CD8-positive, alpha-beta memory T cell (primary cell): ENCODE measurements at regions not wholly inside any gene's neighbourhood (a gene's known extent, or its start where the extent isn't known, plus 50 kb on each side); places are given as distances from the start of the nearest gene placed in this dataset.
A peak's percentile ranks its signal among the peaks of the same experiment; 100 is the strongest.

ENCODE experiments used
- CTCF ChIA-PET: fragments of 350-600 bp; sonication (Branson Sonifier 250); formaldehyde crosslinking; loops from one replicate; lab custom pipeline; 2021; ENCODE audit warnings: antibody characterized with exemption; lab: Charles Lee
- POLR2A ChIA-PET: fragments of 350-600 bp; sonication (Branson Sonifier 250); formaldehyde crosslinking; loops from one replicate; lab custom pipeline; 2021; ENCODE audit warnings: antibody characterized with exemption; lab: Charles Lee
- DNase-seq, 5 donors: peaks; one replicate each; pipeline versions ENCODE4 v3.0.0 to v3.0.0-alpha.2; 2020 to 2022; ENCODE audit warnings: mixed read lengths in 1 of 5
- H3K27ac ChIP-seq: one replicate; pipeline ENCODE4 v1.7.0; 2013; ENCODE audit warnings: low read depth, mild to moderate bottlenecking, low read length, moderate library complexity
- H3K27me3 ChIP-seq: 2 replicates; pipeline ENCODE4 v1.7.0; 2013; ENCODE audit warnings: low read length, mild to moderate bottlenecking; ENCODE audit not compliant: insufficient read depth, poor library complexity, severe bottlenecking
- H3K36me3 ChIP-seq: 2 replicates; pipeline ENCODE4 v1.7.0; 2013; ENCODE audit warnings: mild to moderate bottlenecking, low read length, moderate library complexity; ENCODE audit not compliant: insufficient read depth
- H3K4me1 ChIP-seq: 2 replicates; pipeline ENCODE4 v1.7.0; 2013; ENCODE audit warnings: mild to moderate bottlenecking, low read length, moderate library complexity; ENCODE audit not compliant: insufficient read depth
- H3K4me3 ChIP-seq: 2 replicates; pipeline ENCODE4 v1.7.0; 2013; ENCODE audit warnings: mild to moderate bottlenecking, low read length
- H3K9me3 ChIP-seq: 2 replicates; pipeline ENCODE4 v1.7.0; 2013; ENCODE audit warnings: mild to moderate bottlenecking, low read length
- H3K27ac Mint-ChIP-seq, 8 donors: one replicate each; pipeline ENCODE4 v1.8.0; 2020 to 2021; ENCODE audit warnings: mixed read lengths in 8 of 8, mild to moderate bottlenecking in 6 of 8, inconsistent platforms in 3 of 8, moderate library complexity in 3 of 8
- H3K27me3 Mint-ChIP-seq, 2 donors: one replicate each; pipeline ENCODE4 v1.8.0; 2020 to 2021; ENCODE audit warnings: mixed read lengths in 2 of 2, mild to moderate bottlenecking in 1 of 2, moderate library complexity in 1 of 2
- H3K36me3 Mint-ChIP-seq, 3 donors: one replicate each; pipeline ENCODE4 v1.8.0; 2020 to 2021; ENCODE audit warnings: mixed read lengths in 3 of 3, inconsistent platforms in 1 of 3, mild to moderate bottlenecking in 1 of 3
- H3K4me1 Mint-ChIP-seq, 3 donors: one replicate each; pipeline ENCODE4 v1.8.0; 2020 to 2021; ENCODE audit warnings: mixed read lengths in 3 of 3, inconsistent platforms in 1 of 3, mild to moderate bottlenecking in 1 of 3
- H3K4me3 Mint-ChIP-seq, 7 donors: one replicate each; pipeline ENCODE4 v1.8.0; 2020 to 2021; ENCODE audit warnings: mixed read lengths in 7 of 7, mild to moderate bottlenecking in 6 of 7, moderate library complexity in 4 of 7, inconsistent platforms in 2 of 7
- H3K9me3 Mint-ChIP-seq, 5 donors: one replicate each; pipeline ENCODE4 v1.8.0; 2020 to 2022; ENCODE audit warnings: mixed read lengths in 5 of 5, mild to moderate bottlenecking in 3 of 5, moderate library complexity in 2 of 5, inconsistent platforms in 1 of 5

DNA sequence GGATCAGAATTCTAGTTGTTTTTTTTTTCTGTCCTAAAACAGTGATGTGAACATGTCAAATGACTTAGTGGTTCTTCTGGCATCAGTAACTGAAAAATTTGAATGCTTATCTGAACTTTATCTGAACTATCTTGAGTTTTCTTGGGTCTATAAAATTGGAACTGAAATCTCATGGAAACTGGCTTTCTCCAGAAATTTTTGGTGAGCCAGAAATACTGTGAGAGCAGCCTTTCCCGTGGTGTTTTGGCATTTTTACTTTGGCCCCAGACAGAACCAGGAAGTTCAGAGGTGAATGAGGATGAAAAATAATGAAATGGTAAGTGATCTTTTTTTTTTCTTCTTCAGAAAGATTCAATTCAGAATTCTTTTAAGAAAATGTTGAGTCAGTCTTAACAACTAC, 89.5 kb upstream of the CCDC91 start:
- POLR2A ChIA-PET: no interaction called here

DNA sequence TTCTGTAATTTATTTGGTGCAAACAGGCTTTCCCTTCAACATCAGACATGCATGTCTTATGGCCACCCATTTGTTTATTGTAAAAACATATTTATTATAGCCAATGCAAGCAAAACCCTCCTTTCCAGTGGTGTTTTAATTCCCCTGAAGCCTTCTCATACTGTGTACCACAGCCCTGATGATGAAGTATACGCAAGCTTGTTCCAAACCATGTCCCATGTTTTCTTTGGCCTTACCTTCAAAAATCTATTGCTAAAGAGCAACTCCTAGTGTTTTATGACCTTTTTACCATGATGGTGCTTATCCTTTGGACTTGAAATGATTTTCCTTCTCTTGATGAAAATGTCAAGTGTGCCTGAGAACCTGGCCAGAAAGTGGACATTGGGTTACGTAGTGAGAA, 85.9 kb upstream of the CCDC91 start:
- peaks cover 0 to 7% (median 0%) of the 10 kb centered on the region in 5 donors for H3K9me3 Mint-ChIP-seq
- no peak overlapping the region for H3K27ac Mint-ChIP-seq
- Histone ChIP-seq H3K36me3 (no peaks in the 10 kb centered on the region), H3K4me1 (no peaks in the 10 kb centered on the region), H3K4me3 (no peak overlapping the region), H3K27me3 (no peaks in the 10 kb centered on the region), H3K27ac (no peak overlapping the region), H3K9me3 (no peaks in the 10 kb centered on the region)
- H3K4me3 Mint-ChIP-seq: no peak overlapping the region
- POLR2A ChIA-PET: no interaction called here
- CTCF ChIA-PET: no interaction called here
- peaks cover 21 to 23% (median 21%) of the 10 kb centered on the region in 3 donors for H3K4me1 Mint-ChIP-seq
- no peak for DNase-seq
- peaks cover 3 to 13% of the 10 kb centered on the region in 2 donors for H3K27me3 Mint-ChIP-seq
- H3K36me3 Mint-ChIP-seq: peaks cover 0 to 3% (median 2%) of the 10 kb centered on the region in 3 donors

More for the DNA sequence above, 89.5 kb upstream of the CCDC91 start:
- Mint-ChIP-seq H3K27me3 (peaks cover 7 to 25% of the 10 kb centered on the region in 2 donors), H3K4me1 (no peaks in the 10 kb centered on the region), H3K9me3 (peaks cover 0 to 7% (median 0%) of the 10 kb centered on the region in 5 donors), H3K27ac (no peak overlapping the region), H3K4me3 (no peak overlapping the region), H3K36me3 (peaks cover 0 to 3% (median 2%) of the 10 kb centered on the region in 3 donors)
- H3K36me3 ChIP-seq: no peaks in the 10 kb centered on the region
- no peaks in the 10 kb centered on the region for H3K27me3 ChIP-seq
- no peak for DNase-seq
- H3K4me3 ChIP-seq: no peak overlapping the region
- H3K4me1 ChIP-seq: no peaks in the 10 kb centered on the region
- H3K27ac ChIP-seq: no peak overlapping the region
- no peaks in the 10 kb centered on the region for H3K9me3 ChIP-seq
- CTCF ChIA-PET: no interaction called here

DNA sequence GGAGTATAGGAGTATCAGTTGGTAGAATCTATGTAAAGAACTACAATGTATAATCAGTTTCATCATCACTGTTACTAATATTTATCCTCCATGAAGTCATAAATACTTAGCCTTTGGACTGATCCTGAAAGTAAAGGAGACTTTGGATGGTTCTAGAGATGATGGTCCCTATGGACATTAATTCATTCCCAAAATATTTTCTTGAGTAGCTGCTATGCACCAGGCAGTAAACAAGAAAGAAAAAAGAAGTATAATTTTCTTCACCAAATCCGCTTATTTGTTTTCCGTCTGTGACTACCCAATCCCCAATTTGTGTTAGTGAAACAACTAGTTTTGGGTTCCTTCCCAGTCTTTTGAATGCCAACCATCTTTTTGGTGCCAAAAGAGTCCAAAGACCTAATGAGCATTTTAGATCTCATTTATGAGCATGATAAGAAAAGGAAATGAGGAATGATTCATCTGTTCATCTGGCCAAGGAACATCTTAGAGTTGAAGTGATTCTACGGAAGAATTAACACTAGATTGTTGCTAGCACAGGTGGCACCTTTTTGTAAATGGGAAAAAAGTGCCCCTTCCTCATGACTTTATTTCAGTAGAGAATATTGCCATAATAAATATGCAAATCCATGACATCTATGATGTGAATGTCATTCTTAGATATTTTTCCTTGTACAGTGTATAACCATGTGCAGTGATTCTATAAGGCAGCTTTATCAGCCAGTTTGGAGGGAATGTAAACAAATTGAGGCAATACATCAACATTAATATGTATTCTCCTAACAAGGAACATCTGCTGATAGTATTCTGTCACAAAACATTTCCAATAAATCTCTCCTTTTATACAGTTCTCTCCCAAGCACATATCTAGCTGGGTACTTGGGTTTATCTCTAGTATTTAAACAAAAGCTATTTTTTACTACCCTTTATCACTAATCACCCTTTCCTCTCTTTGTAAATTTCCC, 85.1 kb upstream of the CCDC91 start:
- H3K27me3 Mint-ChIP-seq: peaks cover 3 to 12% of the 10 kb centered on the region in 2 donors
- no peak for DNase-seq
- H3K36me3 Mint-ChIP-seq: peaks cover 0 to 4% (median 2%) of the 10 kb centered on the region in 3 donors
- no peak overlapping the region for H3K4me3 ChIP-seq
- H3K4me3 Mint-ChIP-seq: no peak overlapping the region
- ChIA-PET CTCF (no interaction called here), POLR2A (no interaction called here)
- no peak overlapping the region for H3K27ac Mint-ChIP-seq
- H3K9me3 ChIP-seq: no peaks in the 10 kb centered on the region
- no peak overlapping the region for H3K27ac ChIP-seq
- H3K9me3 Mint-ChIP-seq: peaks cover 0 to 6% (median 0%) of the 10 kb centered on the region in 5 donors
- no peaks in the 10 kb centered on the region for H3K36me3 ChIP-seq
- H3K4me1 Mint-ChIP-seq: peaks cover 22 to 27% (median 23%) of the 10 kb centered on the region in 3 donors
- no peaks in the 10 kb centered on the region for H3K4me1 ChIP-seq
- no peaks in the 10 kb centered on the region for H3K27me3 ChIP-seq

DNA sequence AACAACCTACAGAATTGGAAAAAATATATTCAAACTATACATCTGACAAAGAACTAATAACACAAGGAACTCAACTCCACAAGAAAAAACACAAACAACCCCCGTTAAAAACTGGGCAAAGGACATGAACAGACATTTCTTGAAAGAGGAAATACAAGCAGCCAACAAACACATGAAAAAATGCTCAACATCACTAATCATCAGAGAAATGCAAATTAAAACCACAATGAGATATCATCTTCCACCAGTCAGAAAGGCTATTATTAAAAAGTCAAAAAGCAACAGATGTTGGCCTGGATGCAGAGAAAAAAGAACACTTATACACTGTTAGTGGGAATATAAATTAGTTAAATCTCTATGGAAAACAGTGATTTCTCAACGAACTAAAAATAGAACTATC, 82.6 kb upstream of the CCDC91 start:
- H3K4me1 ChIP-seq: no peaks in the 10 kb centered on the region
- peaks cover 3 to 5% of the 10 kb centered on the region in 2 donors for H3K27me3 Mint-ChIP-seq
- no peak overlapping the region for H3K4me3 ChIP-seq
- peaks cover 0 to 12% (median 2%) of the 10 kb centered on the region in 3 donors for H3K36me3 Mint-ChIP-seq
- peaks cover 0 to 4% (median 0%) of the 10 kb centered on the region in 5 donors for H3K9me3 Mint-ChIP-seq
- peak overlapping the region in 1 of 8 donors; percentile 12 for H3K27ac Mint-ChIP-seq
- peaks cover 22 to 27% (median 23%) of the 10 kb centered on the region in 3 donors for H3K4me1 Mint-ChIP-seq
- POLR2A ChIA-PET: no interaction called here
- H3K27me3 ChIP-seq: no peaks in the 10 kb centered on the region
- no peak overlapping the region for H3K27ac ChIP-seq
- no peaks in the 10 kb centered on the region for H3K36me3 ChIP-seq
- CTCF ChIA-PET: no interaction called here
- no peaks in the 10 kb centered on the region for H3K9me3 ChIP-seq
- H3K4me3 Mint-ChIP-seq: peak overlapping the region in 1 of 7 donors; percentile 35
- DNase-seq: no peak

DNA sequence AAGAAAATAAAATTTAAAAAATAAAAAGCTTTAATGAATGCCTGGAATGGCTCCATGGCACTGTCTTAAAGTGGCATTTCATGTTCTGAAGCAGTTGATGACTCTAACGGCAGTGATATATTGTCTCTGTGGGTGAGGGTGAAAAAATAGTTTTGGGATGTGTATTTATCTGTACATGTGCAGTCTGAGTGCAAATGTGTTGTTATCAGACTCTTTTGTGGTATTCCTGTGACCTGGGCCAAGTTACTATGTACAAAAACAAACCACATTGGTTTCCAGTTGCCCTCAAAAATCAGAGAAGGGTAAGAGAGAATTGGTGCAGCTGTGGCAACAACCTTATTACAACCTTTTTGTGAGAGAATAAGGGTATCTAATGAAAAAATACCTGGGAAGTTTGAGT, 81.7 kb upstream of the CCDC91 start:
- peak overlapping the region in 1 of 7 donors; percentile 20 for H3K4me3 Mint-ChIP-seq
- H3K9me3 Mint-ChIP-seq: no peaks in the 10 kb centered on the region
- H3K27me3 Mint-ChIP-seq: no peaks in the 10 kb centered on the region
- ChIA-PET POLR2A (no interaction called here), CTCF (no interaction called here)
- Histone ChIP-seq H3K27ac (no peak overlapping the region), H3K4me3 (no peak overlapping the region), H3K9me3 (no peaks in the 10 kb centered on the region), H3K27me3 (no peaks in the 10 kb centered on the region), H3K4me1 (no peaks in the 10 kb centered on the region), H3K36me3 (no peaks in the 10 kb centered on the region)
- H3K4me1 Mint-ChIP-seq: peaks cover 22 to 27% (median 23%) of the 10 kb centered on the region in 3 donors
- peak overlapping the region in 2 of 8 donors; percentile 26 to 52 for H3K27ac Mint-ChIP-seq
- DNase-seq: peak in 2 of 5 donors; percentile 4 to 36
- peaks cover 0 to 12% (median 2%) of the 10 kb centered on the region in 3 donors for H3K36me3 Mint-ChIP-seq

DNA sequence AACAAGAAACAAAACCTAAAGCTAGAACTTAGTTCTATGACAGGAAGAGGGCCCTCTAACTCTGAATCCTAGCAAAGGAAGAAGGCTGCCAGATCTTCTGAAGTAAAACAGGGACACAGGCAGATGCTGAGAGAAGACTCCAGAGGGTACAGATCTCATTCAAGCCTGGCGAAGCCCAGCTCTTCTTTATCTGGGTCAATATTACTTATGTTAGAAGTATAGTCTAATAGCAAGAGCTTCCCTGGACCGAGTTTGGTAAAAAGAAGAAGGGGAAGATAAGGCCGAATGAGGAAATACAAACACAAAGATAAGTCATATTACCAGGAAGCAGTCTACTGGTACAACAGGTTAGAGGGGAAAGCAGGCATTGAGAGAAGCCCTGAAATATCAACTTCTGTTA, 79.9 kb upstream of the CCDC91 start:
- Mint-ChIP-seq H3K4me1 (peaks cover 22 to 27% (median 23%) of the 10 kb centered on the region in 3 donors), H3K36me3 (peaks cover 0 to 10% (median 0%) of the 10 kb centered on the region in 3 donors), H3K27me3 (no peaks in the 10 kb centered on the region), H3K27ac (no peak overlapping the region), H3K9me3 (no peaks in the 10 kb centered on the region), H3K4me3 (no peak overlapping the region)
- no peaks in the 10 kb centered on the region for H3K9me3 ChIP-seq
- H3K27ac ChIP-seq: no peak overlapping the region
- H3K4me3 ChIP-seq: no peak overlapping the region
- H3K4me1 ChIP-seq: no peaks in the 10 kb centered on the region
- DNase-seq: no peak
- no peaks in the 10 kb centered on the region for H3K27me3 ChIP-seq
- H3K36me3 ChIP-seq: no peaks in the 10 kb centered on the region
- ChIA-PET CTCF (no interaction called here), POLR2A (no interaction called here)

DNA sequence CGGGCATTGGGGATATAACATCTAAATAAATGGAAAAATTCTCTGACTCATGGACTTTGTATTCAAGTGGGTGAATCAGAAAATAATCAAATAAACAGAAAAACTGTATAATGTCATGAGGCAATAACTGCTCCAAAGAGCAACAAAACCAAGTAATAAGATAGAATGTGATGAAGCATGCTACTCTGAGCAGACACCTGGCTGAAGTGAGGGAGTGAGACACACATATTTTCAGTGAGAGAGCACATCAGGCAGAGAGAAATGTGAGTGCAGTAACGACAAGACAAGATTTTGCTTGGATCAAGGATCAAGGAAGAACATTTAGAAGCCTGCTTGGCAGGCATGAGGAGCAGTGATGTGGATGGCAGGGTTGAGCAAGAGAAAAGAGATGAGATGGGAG, 75.8 kb upstream of the CCDC91 start:
- H3K27me3 ChIP-seq: no peaks in the 10 kb centered on the region
- DNase-seq: no peak
- H3K36me3 Mint-ChIP-seq: peaks cover 0 to 10% (median 0%) of the 10 kb centered on the region in 3 donors
- H3K36me3 ChIP-seq: no peaks in the 10 kb centered on the region
- H3K27ac ChIP-seq: no peak overlapping the region
- no peaks in the 10 kb centered on the region for H3K9me3 Mint-ChIP-seq
- no peaks in the 10 kb centered on the region for H3K4me1 ChIP-seq
- CTCF ChIA-PET: no interaction called here
- peaks cover 0 to 2% (median under 1%) of the 10 kb centered on the region in 3 donors for H3K4me1 Mint-ChIP-seq
- H3K4me3 Mint-ChIP-seq: no peak overlapping the region
- no peaks in the 10 kb centered on the region for H3K27me3 Mint-ChIP-seq
- H3K9me3 ChIP-seq: no peaks in the 10 kb centered on the region
- POLR2A ChIA-PET: no interaction called here
- H3K4me3 ChIP-seq: no peak overlapping the region
- no peak overlapping the region for H3K27ac Mint-ChIP-seq

DNA sequence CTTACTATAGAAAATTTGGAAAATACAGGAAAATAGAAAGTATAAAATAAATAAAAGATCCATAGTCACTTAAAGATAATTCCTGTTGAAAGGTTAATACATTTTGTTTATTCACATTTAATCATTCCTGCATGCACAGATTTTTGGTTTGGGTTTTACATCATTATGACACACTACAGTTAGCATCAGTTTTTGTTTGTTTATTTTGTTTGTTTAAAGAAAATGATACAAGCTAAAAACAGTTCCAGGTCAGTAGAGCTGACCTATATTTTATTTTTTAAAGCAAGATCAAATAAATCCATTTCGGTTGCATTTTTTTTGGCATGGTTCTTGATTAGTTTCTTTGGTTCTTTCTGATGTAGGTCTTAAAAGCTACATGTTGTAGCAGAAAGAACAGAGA, 68.8 kb upstream of the CCDC91 start:
- Histone ChIP-seq H3K4me3 (no peak overlapping the region), H3K27ac (no peak overlapping the region), H3K27me3 (no peaks in the 10 kb centered on the region), H3K4me1 (no peaks in the 10 kb centered on the region), H3K9me3 (no peaks in the 10 kb centered on the region), H3K36me3 (no peaks in the 10 kb centered on the region)
- POLR2A ChIA-PET: no interaction called here
- no peaks in the 10 kb centered on the region for H3K36me3 Mint-ChIP-seq
- CTCF ChIA-PET: no interaction called here
- H3K4me3 Mint-ChIP-seq: no peak overlapping the region
- no peaks in the 10 kb centered on the region for H3K9me3 Mint-ChIP-seq
- no peaks in the 10 kb centered on the region for H3K4me1 Mint-ChIP-seq
- no peak for DNase-seq
- H3K27me3 Mint-ChIP-seq: peaks cover 0 to 2% of the 10 kb centered on the region in 2 donors
- no peak overlapping the region for H3K27ac Mint-ChIP-seq
